ENCODE measurements at regions not wholly inside any gene's neighbourhood (a gene's known extent, or its start where the extent isn't known, plus 50 kb on each side); places are given as distances from the start of the nearest gene placed in this dataset.

DNA sequence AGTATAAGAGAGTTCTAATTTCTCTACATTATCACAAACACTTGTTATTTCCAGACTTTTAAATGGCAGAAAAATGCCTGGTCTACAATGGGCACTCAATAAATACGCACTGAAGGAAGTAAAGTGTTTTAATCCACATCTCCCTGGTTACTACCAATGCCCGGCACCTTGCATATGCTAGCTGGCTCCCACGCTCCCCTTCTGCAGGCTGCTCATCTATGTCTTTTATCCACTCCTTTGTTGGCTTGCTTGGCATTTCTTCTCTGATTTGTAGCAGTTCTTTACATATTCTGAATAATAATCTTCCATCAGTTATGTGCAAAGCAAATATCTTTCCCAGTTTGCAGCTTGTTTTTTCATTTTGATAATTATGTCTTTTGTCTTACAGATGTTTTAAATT, 74.6 kb upstream of the PRR23E start:
- no peaks in the 10 kb centered on the region for H3K9me3 Mint-ChIP-seq (ENCODE audit: low read depth)
- H3K36me3 Mint-ChIP-seq (ENCODE audit: insufficient read depth) = no peaks in the 10 kb centered on the region
- no peaks in the 10 kb centered on the region for H3K4me1 Mint-ChIP-seq (ENCODE audit: low read depth)
- H3K27me3 Mint-ChIP-seq = peaks cover 20% of the 10 kb centered on the region
- TF ChIP-seq, protein P1, sequence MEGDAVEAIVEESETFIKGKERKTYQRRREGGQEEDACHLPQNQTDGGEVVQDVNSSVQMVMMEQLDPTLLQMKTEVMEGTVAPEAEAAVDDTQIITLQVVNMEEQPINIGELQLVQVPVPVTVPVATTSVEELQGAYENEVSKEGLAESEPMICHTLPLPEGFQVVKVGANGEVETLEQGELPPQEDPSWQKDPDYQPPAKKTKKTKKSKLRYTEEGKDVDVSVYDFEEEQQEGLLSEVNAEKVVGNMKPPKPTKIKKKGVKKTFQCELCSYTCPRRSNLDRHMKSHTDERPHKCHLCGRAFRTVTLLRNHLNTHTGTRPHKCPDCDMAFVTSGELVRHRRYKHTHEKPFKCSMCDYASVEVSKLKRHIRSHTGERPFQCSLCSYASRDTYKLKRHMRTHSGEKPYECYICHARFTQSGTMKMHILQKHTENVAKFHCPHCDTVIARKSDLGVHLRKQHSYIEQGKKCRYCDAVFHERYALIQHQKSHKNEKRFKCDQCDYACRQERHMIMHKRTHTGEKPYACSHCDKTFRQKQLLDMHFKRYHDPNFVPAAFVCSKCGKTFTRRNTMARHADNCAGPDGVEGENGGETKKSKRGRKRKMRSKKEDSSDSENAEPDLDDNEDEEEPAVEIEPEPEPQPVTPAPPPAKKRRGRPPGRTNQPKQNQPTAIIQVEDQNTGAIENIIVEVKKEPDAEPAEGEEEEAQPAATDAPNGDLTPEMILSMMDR (IDR thresholded peaks at IDR 0.05; ENCODE audit: unreplicated experiment) = no peak
- no peak overlapping the region for H3K27ac Mint-ChIP-seq
- DNase-seq (ENCODE audit: low spot score, unreplicated experiment) = no peak
- no peak overlapping the region for H3K4me3 Mint-ChIP-seq (ENCODE audit: low read depth)

DNA sequence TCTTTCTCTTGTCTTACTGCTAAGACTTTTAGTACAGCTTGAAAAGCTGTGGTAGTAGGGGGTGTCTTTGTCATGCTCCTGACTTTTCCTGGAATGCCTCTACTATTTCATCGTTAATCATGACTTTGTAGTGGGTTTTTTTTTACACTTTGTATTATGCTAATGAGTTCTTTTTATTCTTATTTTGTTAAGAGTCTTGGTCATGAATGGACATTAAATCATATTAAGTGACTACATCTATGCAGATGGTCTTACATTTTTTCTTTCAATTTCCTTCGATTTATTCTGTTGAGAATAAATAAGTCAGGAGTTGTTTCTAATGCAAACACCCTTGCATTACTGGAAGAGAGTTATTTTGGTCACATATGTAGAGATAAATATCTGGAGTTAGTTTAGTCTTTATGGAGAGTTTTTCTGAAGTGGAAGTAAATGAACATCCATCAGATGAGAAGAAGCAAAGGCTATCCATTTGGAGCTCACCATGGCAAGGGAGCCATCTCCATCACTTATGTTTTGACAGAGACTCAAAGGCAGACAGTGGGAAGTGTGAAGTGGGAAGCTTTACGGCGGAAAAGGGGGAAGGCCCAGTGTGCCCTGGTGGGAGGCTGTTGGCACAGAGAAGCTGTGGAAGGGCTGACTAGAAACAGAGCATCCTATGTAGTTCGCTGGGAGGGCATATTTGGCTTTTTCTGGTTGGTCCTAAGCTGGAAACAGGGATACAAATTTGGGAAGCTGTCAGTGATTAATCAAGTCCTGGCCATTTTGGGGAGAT, 73.1 kb upstream of the PRR23E start:
- no peak for DNase-seq (ENCODE audit: low spot score, unreplicated experiment)
- no peaks in the 10 kb centered on the region for H3K4me1 Mint-ChIP-seq (ENCODE audit: low read depth)
- no peak overlapping the region for H3K27ac Mint-ChIP-seq
- H3K27me3 Mint-ChIP-seq = peaks cover 25% of the 10 kb centered on the region
- H3K9me3 Mint-ChIP-seq (ENCODE audit: low read depth) = no peaks in the 10 kb centered on the region
- TF ChIP-seq, protein P1 (IDR thresholded peaks at IDR 0.05; ENCODE audit: unreplicated experiment) = no peak
- no peaks in the 10 kb centered on the region for H3K36me3 Mint-ChIP-seq (ENCODE audit: insufficient read depth)
- no peak overlapping the region for H3K4me3 Mint-ChIP-seq (ENCODE audit: low read depth)

DNA sequence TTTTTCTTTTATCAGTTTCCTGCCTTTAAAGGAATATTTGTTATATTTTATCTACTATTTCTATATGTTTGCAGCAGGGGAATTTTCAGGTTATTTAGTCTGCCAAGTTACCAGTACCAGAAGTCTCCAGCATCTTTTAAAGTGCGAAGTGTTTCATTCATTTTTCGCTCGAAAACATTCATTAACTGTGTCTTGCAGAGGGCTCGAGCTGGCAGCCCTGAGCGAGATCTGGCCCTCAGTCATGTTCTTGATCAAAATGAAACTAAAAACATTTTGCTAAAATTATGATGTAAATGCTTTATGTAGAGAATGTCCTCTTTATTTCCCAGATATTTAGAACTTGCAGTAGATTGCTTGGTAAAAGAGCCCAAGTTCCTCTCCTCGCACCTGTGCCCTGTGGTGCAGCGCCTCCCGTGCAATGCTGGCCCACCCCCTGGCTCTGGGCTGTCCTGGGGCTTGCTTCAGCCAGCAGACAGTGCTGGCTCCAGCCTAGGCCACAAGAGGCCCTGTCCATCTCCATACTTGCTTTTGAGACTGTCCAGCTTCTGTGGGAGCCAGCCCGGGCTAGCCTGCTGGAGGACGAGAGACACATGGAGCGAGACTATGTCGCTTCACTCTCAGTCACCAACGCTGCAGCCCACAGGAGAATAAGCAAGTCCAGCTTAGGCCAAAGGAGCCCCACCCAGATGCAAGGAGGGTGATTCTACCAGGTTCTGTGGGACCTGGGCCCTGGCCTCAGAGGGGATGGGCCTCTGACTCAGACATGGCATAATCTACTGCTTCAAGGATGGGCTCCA, 71.9 kb upstream of the PRR23E start:
- TF ChIP-seq, protein P1 (IDR thresholded peaks at IDR 0.05; ENCODE audit: unreplicated experiment) = no peak
- H3K4me3 Mint-ChIP-seq (ENCODE audit: low read depth) = no peak overlapping the region
- DNase-seq (ENCODE audit: low spot score, unreplicated experiment) = no peak
- H3K27me3 Mint-ChIP-seq = peaks cover 34% of the 10 kb centered on the region
- H3K9me3 Mint-ChIP-seq (ENCODE audit: low read depth) = no peaks in the 10 kb centered on the region
- H3K27ac Mint-ChIP-seq = no peak overlapping the region
- H3K36me3 Mint-ChIP-seq (ENCODE audit: insufficient read depth) = no peaks in the 10 kb centered on the region
- no peaks in the 10 kb centered on the region for H3K4me1 Mint-ChIP-seq (ENCODE audit: low read depth)

DNA sequence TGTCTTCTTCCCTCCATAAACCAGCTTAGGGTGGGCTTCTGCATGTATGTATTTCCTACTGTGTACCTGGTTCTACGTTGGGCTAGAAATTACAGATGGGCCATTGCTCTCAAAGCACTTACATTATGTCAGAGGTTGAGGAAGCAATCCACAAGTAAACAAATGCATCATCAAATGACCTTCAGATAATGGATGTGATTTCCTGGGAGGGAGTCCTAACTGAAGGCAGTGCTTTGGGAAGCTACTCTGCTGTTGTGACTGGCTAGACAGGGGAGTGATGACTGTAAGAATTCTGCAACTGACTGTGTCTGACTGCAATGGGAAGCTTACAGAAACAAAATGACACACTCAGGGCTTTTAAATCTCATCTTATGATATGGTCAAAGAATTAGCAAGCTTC, 71.0 kb upstream of the PRR23E start:
- Mint-ChIP-seq H3K27ac (no peak overlapping the region), H3K4me1 (ENCODE audit: low read depth) (no peaks in the 10 kb centered on the region), H3K9me3 (ENCODE audit: low read depth) (no peaks in the 10 kb centered on the region), H3K36me3 (ENCODE audit: insufficient read depth) (no peaks in the 10 kb centered on the region), H3K4me3 (ENCODE audit: low read depth) (no peak overlapping the region), H3K27me3 (peaks cover 40% of the 10 kb centered on the region)
- DNase-seq (ENCODE audit: low spot score, unreplicated experiment) = no peak
- TF ChIP-seq, protein P1 (IDR thresholded peaks at IDR 0.05; ENCODE audit: unreplicated experiment) = no peak

DNA sequence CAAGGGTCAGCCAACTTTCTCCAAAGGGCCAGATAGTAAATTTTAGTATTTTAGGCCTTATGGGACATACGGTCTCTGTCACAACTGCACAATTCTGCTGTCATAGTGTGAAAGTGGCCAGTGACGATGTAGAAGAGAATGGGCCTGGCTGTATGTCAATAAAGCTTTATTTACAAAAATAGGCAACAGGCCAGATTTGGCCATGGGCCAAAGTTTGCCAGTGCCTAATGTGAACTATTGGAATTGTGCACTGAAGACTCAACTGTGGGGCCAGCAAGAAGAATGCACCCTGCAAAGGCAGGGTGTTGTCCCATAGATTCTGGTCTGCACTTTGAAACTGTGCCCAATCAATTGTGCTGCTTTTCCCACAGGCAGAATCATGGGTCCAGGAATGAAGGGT, 69.4 kb upstream of the PRR23E start:
- Mint-ChIP-seq H3K36me3 (ENCODE audit: insufficient read depth) (no peaks in the 10 kb centered on the region), H3K27ac (no peak overlapping the region), H3K4me3 (ENCODE audit: low read depth) (no peak overlapping the region), H3K9me3 (ENCODE audit: low read depth) (no peaks in the 10 kb centered on the region), H3K4me1 (ENCODE audit: low read depth) (no peaks in the 10 kb centered on the region), H3K27me3 (peaks cover 45% of the 10 kb centered on the region)
- TF ChIP-seq, protein P1 (IDR thresholded peaks at IDR 0.05; ENCODE audit: unreplicated experiment) = no peak
- DNase-seq (ENCODE audit: low spot score, unreplicated experiment) = no peak

Data from progenitor cell of endocrine pancreas (in vitro differentiated cells).